ENCODE measurements at regions not wholly inside any gene's neighbourhood (a gene's known extent, or its start where the extent isn't known, plus 50 kb on each side); places are given as distances from the start of the nearest gene placed in this dataset.

DNA sequence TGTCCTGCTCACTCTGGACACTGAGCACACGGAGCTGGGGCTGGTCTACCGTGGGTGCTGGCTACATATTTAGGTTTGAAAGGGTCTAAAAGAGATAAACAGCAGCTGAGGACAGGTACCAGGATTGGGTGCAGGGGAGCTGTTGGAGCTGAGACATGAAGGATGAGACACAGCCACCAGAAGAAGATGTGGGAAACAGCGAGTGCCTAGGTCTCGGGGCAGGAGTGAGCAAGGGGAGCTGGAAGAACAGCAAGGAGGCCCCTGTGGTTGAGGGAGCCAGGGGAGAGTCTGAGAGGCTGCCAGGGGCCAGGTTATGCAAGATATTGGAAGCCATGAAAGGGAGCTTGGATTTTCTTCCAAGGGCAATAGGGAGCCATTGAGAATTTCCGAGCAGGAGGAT, 434.0 kb upstream of the SULF2 start:
- TF ChIP-seq, protein P1, sequence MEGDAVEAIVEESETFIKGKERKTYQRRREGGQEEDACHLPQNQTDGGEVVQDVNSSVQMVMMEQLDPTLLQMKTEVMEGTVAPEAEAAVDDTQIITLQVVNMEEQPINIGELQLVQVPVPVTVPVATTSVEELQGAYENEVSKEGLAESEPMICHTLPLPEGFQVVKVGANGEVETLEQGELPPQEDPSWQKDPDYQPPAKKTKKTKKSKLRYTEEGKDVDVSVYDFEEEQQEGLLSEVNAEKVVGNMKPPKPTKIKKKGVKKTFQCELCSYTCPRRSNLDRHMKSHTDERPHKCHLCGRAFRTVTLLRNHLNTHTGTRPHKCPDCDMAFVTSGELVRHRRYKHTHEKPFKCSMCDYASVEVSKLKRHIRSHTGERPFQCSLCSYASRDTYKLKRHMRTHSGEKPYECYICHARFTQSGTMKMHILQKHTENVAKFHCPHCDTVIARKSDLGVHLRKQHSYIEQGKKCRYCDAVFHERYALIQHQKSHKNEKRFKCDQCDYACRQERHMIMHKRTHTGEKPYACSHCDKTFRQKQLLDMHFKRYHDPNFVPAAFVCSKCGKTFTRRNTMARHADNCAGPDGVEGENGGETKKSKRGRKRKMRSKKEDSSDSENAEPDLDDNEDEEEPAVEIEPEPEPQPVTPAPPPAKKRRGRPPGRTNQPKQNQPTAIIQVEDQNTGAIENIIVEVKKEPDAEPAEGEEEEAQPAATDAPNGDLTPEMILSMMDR (conservative IDR thresholded peaks at IDR 0.05 in 1 of 2, IDR thresholded peaks at IDR 0.05 in 1 of 2; ENCODE audit: extremely low read depth in 1 of 2, insufficient read depth in 1 of 2, low read depth in 1 of 2, low read length in 2 of 2) = no peak
- TF ChIP-seq EZH2 (IDR thresholded peaks at IDR 0.05; ENCODE audit: borderline replicate concordance, low read length) = no peak

Data from mammary epithelial cell (primary cell).